Subcutaneous abdominal adipose tissue (tissue), 5 donors: ENCODE measurements at regions not wholly inside any gene's neighbourhood (a gene's known extent, or its start where the extent isn't known, plus 50 kb on each side); places are given as distances from the start of the nearest gene placed in this dataset.

Experiments used
- H3K27ac ChIP-seq: one replicate; pipeline ENCODE4 v1.7.0; 2013; ENCODE audit warnings: low read depth, mild to moderate bottlenecking, inconsistent platforms, low read length, moderate library complexity
- H3K27me3 ChIP-seq, 5 donors: one replicate each; pipeline ENCODE4 v1.7.0; 2013; ENCODE audit warnings: low read length in 5 of 5, inconsistent platforms in 1 of 5; ENCODE audit not compliant: control insufficient read depth in 5 of 5, insufficient read depth in 4 of 5
- H3K36me3 ChIP-seq, 5 donors: one replicate each; pipeline ENCODE4 v1.7.0; 2013; ENCODE audit warnings: low read length in 5 of 5; ENCODE audit not compliant: control insufficient read depth in 5 of 5, insufficient read depth in 5 of 5
- H3K4me1 ChIP-seq, 5 donors: one replicate each; pipeline ENCODE4 v1.7.0; 2013; ENCODE audit warnings: low read length in 5 of 5, mild to moderate bottlenecking in 3 of 5, moderate library complexity in 1 of 5; ENCODE audit not compliant: control insufficient read depth in 5 of 5, insufficient read depth in 5 of 5
- H3K4me3 ChIP-seq, 5 donors: one replicate each; pipeline ENCODE4 v1.7.0; 2013; ENCODE audit warnings: low read length in 5 of 5, low read depth in 1 of 5
- H3K9ac ChIP-seq, 5 donors: one replicate each; pipeline ENCODE4 v1.7.0; 2013; ENCODE audit warnings: low read length in 5 of 5, mild to moderate bottlenecking in 4 of 5, moderate library complexity in 3 of 5
- H3K9me3 ChIP-seq, 5 donors: one replicate each; pipeline ENCODE4 v1.7.0; 2013; ENCODE audit warnings: low read length in 5 of 5; ENCODE audit not compliant: control insufficient read depth in 5 of 5
- donor health status: healthy.
- donor health status: healthy.
- donor health status: healthy.
- donor health status: healthy.
- donor health status: healthy.

DNA sequence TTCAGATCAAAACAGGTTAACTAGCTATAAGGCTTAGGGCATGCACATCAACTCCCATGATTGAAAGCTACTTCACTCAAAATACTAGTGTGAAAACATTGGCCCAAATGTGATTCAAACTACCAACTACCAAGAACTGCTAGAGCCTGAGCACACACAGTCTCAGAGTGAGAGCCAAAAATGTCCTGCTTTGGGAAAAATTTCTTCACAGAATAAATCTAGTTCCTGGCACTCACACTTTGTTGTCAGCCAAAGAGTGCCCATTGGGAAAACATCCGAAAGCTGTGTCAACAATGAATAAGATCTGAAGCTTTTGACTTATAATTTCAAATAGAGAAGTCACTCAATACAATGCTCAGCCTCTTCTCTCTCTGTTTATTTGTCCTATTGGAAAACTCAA, 182.7 kb downstream of the LRATD1 start:
- H3K36me3 ChIP-seq = no peaks in the 10 kb centered on the region
- H3K4me3 ChIP-seq = no peak overlapping the region
- peaks cover 0 to 7% (median 0%) of the 10 kb centered on the region in 5 donors for H3K27me3 ChIP-seq
- peaks cover 4 to 14% (median 7%) of the 10 kb centered on the region in 5 donors for H3K4me1 ChIP-seq
- no peak overlapping the region for H3K9ac ChIP-seq
- H3K9me3 ChIP-seq = no peaks in the 10 kb centered on the region
- H3K27ac ChIP-seq = no peak overlapping the region

DNA sequence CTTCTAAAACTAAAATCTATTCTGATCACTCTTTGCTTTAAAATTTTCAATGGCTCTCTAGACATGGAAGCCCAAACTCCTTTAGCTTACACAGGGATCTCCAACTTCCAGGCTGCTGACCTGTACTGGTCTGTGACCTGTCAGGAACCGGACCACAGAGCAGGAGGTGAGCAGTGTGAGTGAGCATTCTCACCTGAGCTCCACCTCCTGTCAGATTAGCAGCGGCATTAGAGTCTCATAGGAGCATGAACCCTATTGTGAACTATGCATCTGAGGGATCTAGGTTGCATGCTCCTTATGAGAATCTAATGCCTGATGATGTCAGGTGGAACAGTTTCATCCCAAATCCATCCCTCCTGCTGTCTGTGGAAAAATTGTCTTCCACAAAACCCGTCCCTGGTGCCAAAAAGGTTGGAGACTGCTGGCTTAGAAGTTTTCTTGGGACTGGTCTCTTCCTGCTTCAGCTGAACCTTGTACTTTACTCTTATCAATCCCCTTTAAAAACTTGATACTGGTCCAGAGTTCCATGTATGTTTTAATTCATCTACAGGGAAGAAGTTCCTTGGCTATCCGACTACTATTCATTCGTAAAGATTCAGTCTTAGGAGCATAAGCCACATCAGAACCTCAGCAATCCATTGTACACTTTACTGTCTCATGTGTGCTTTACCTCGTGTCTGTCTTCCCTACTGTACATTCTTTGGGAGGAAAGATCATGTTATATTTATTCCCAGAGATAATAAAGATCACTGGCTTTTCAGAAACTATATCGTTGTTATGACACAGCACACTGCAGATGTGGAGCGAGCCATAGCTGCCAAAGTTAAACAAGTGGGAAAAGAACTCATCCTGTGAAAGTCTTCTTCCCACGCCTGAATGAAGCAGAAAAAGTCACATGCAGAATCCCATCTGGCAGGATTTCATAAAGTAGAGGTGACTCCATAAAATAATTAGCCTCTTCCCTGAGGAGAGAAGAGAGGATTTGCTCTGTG, 183.8 kb downstream of the LRATD1 start:
- no peaks in the 10 kb centered on the region for H3K36me3 ChIP-seq
- no peak overlapping the region for H3K4me3 ChIP-seq
- H3K4me1 ChIP-seq = peaks cover 4 to 14% (median 7%) of the 10 kb centered on the region in 5 donors
- H3K9ac ChIP-seq = no peak overlapping the region
- H3K9me3 ChIP-seq = no peaks in the 10 kb centered on the region
- H3K27ac ChIP-seq = no peak overlapping the region
- peaks cover 0 to 7% (median 0%) of the 10 kb centered on the region in 5 donors for H3K27me3 ChIP-seq

DNA sequence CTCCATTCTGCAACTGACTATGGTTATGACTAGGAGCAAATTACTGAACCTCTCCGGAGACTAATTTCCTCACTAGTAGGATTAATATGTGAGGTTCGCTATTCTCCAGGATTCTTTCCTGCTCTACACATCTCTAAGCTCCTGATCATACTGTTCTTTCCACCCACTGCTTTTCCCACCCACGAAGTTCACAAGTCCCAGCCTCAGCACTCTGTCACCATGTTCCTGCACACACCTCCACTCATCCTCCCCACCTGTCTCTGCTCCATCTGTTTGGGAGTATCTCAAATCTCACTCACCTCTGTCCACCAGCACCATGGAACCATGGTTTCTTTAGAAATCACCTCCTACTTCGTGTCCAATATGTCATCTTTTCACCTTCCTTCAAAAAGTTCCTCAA, 185.3 kb downstream of the LRATD1 start:
- Histone ChIP-seq H3K27me3 (peaks cover 0 to 7% (median 0%) of the 10 kb centered on the region in 5 donors), H3K9ac (no peak overlapping the region), H3K4me1 (peaks cover 4 to 14% (median 7%) of the 10 kb centered on the region in 5 donors), H3K4me3 (no peak overlapping the region), H3K9me3 (no peaks in the 10 kb centered on the region), H3K27ac (no peak overlapping the region), H3K36me3 (no peaks in the 10 kb centered on the region)

DNA sequence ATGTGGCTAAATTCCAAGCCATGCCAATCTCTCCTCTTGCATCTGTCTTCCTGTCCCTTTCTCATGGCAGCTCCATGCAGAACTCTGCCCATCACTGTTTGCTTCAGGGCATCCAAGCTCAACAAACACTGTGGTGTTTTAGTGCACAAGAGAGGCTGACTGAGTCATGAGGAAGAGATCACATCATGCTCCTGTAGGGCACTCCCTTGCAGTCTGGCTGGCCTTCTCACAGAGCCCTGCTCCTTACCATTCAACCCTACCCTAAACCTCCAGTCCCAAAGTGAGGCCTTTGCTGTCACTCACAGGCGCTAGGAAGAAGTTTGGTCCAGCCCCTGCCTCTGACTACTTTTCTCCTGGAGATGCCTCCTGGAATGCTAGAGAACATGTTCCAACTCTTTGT, 194.0 kb downstream of the LRATD1 start:
- H3K36me3 ChIP-seq = no peaks in the 10 kb centered on the region
- no peaks in the 10 kb centered on the region for H3K27me3 ChIP-seq
- H3K27ac ChIP-seq = no peak overlapping the region
- H3K4me3 ChIP-seq = no peak overlapping the region
- peaks cover 0 to 3% (median 0%) of the 10 kb centered on the region in 5 donors for H3K9me3 ChIP-seq
- H3K4me1 ChIP-seq = no peaks in the 10 kb centered on the region
- no peak overlapping the region for H3K9ac ChIP-seq

DNA sequence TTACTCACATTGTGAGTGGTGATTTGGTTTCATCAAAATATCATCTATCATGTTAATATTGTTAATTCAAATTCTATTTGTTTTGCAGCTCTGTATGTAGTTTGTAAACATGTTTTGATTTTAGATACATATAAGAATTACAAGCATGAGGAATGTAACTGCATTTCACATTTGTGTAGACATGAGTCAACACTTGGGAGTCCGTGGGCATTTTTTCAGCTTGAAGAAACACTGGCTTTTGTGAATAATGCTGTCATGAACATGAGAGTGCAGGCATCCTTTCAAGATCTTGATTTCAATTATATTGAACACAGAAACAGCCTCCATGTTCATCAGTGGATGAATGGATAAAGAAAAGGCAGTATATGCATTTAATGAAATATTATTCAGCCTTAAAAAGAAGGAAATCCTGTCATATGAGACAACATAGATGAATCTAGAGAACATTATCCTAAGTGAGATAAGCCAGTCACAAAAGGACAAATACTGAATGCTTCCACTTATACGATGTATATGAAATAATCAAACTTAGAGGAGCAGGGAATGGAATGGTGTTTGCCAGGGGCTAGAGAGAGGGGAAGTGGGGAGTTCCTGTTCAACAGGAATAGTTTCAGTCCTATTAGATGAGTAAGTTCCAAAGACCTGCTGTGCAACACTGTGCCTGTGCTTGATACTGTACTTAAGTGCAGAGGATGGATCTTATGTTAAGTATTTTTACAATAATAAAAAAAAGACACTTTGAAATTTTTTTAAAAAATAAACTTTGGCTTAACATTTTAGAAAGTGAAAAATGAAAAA, 194.9 kb downstream of the LRATD1 start:
- Histone ChIP-seq H3K9ac (no peak overlapping the region), H3K4me3 (no peak overlapping the region), H3K4me1 (no peaks in the 10 kb centered on the region), H3K9me3 (peaks cover 0 to 3% (median 0%) of the 10 kb centered on the region in 5 donors), H3K36me3 (no peaks in the 10 kb centered on the region), H3K27ac (no peak overlapping the region), H3K27me3 (no peaks in the 10 kb centered on the region)

DNA sequence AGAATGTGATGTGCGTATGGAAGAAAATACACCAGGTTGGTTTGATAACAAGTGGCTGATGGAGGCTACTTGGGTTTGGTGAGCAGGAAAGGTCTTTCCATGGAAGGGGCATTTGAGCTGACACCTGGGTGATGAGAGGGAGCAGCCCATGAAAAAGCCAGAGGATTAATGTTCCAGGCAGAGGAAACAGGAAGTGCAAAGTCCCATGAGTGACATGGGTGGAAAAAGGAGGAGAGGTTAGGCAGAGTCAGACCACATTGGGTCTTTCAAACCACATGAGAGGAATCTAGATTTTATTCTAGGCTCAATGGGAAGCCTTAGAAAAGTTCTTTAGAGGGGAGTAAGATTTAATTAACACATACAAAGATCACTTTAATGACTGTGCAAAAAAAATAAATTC, 195.7 kb downstream of the LRATD1 start:
- Histone ChIP-seq H3K9ac (no peak overlapping the region), H3K36me3 (no peaks in the 10 kb centered on the region), H3K4me1 (no peaks in the 10 kb centered on the region), H3K27me3 (no peaks in the 10 kb centered on the region), H3K4me3 (no peak overlapping the region), H3K27ac (no peak overlapping the region), H3K9me3 (peaks cover 0 to 3% (median 0%) of the 10 kb centered on the region in 5 donors)

DNA sequence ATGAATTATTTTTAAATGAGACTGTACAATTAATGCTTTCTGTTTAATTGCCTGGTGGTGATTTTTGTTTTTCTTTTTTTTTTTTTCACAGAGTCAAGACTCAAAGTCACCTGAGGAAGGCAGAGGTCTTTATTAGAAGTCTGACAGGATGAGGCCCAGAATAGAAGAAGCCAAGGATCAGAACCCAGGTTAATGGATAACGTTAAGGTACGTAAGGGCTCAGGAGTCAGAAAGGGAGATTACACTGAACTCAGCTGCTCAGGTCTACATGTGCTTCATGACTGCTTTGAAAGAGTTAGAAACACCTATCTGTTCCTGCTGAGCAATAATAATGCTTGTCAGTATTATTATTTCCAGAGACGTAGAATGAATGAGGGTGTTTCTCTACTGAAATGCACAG, 196.5 kb downstream of the LRATD1 start:
- no peak overlapping the region for H3K9ac ChIP-seq
- H3K27ac ChIP-seq = no peak overlapping the region
- peaks cover 0 to 3% (median 0%) of the 10 kb centered on the region in 5 donors for H3K9me3 ChIP-seq
- H3K4me1 ChIP-seq = no peaks in the 10 kb centered on the region
- H3K36me3 ChIP-seq = no peaks in the 10 kb centered on the region
- H3K27me3 ChIP-seq = no peaks in the 10 kb centered on the region
- no peak overlapping the region for H3K4me3 ChIP-seq

DNA sequence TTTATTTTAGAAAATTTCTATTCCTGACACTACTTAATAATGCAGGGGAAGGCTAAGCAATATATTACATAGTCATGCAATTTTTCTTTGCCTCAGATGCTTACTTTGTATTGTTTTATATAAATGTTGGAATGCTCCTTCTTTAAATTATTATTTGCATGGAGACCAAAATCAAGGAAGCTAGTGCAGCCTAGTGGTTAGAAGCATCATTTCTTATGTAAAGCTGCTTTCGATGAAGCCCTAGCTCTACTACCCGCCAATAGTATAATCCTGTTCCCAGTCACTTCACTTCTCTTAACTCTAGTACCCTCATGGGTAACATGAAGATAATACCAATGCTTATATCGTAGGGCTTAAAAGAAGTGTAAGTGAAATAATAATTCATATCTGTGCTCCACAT, 198.9 kb downstream of the LRATD1 start:
- Histone ChIP-seq H3K4me3 (no peak overlapping the region), H3K27me3 (no peaks in the 10 kb centered on the region), H3K4me1 (no peaks in the 10 kb centered on the region), H3K9ac (no peak overlapping the region), H3K36me3 (no peaks in the 10 kb centered on the region), H3K9me3 (peaks cover 0 to 4% (median 0%) of the 10 kb centered on the region in 5 donors), H3K27ac (no peak overlapping the region)

DNA sequence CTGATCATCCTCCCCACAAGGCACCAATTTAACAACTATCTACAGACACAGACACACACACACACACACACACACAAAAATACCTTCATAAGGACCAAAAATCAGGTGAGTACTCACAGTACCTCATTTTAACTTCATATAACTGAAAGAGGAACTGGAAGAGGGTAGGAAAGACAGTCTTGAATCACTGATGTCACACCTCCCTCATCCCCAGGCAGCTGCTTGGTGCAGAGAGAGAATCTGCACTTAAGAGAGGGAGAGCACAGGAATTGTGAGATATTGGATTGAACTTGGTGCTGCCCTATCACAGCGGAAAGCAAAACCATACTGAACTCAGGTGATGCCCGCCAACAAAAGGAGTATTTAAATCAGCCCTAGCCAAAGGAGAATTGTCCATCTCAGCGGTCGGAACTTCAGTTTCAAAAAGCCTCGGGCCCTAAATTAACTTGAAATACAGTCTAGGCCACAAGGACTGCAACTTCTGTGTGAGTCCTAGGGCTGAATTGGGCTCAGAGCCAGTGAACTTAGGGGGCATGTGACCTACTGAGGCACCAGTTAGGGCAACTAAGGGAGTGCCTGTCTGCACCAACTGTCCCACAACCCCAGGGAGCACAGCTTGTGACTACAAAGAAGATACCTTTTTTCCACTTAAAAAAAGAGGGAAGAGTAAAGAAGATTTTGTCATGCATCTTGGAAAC, 211.1 kb downstream of the LRATD1 start:
- H3K9me3 ChIP-seq = peaks cover 0 to 3% (median 2%) of the 10 kb centered on the region in 5 donors
- H3K36me3 ChIP-seq = no peaks in the 10 kb centered on the region
- no peak overlapping the region for H3K27ac ChIP-seq
- no peak overlapping the region for H3K9ac ChIP-seq
- H3K4me1 ChIP-seq = no peaks in the 10 kb centered on the region
- H3K4me3 ChIP-seq = no peak overlapping the region
- no peaks in the 10 kb centered on the region for H3K27me3 ChIP-seq
